SJSA1 (cell line): ENCODE measurements at regions not wholly inside any gene's neighbourhood (a gene's known extent, or its start where the extent isn't known, plus 50 kb on each side); places are given as distances from the start of the nearest gene placed in this dataset.

Source experiments
- DNase-seq, 2 experiments: peaks; one replicate each; pipeline ENCODE4 v3.0.0-alpha.2; 2015 to 2020; ENCODE audit warnings: low spot score in 2 of 2, low read depth in 1 of 2
- H3K27ac ChIP-seq: fragments of 250-450 bp; sonication (Bioruptor Pico); 2 replicates; pipeline ENCODE4 v1.5.1; 2020; ENCODE audit warnings: mild to moderate bottlenecking, moderate library complexity
- H3K27me3 ChIP-seq: fragments of 250-450 bp; sonication (Bioruptor Pico); replicated peaks from 2 replicates; pipeline ENCODE4 v1.5.1; 2020; ENCODE audit warnings: mild to moderate bottlenecking, moderate library complexity
- H3K36me3 ChIP-seq: fragments of 250-450 bp; sonication (Bioruptor Pico); 2 replicates; pipeline ENCODE4 v1.5.1; 2020; ENCODE audit warnings: mild to moderate bottlenecking
- H3K4me1 ChIP-seq: fragments of 250-450 bp; sonication (Bioruptor Pico); replicated peaks from 2 replicates; pipeline ENCODE4 v1.6.1; 2021; ENCODE audit warnings: mild to moderate bottlenecking
- H3K4me3 ChIP-seq: fragments of 250-450 bp; sonication (Bioruptor Pico); 2 replicates; pipeline ENCODE4 v1.5.1; 2020; ENCODE audit warnings: mild to moderate bottlenecking
- H3K9me3 ChIP-seq: fragments of 250-450 bp; sonication (Bioruptor Pico); replicated peaks from 2 replicates; pipeline ENCODE4 v1.5.1; 2020; ENCODE audit warnings: mild to moderate bottlenecking

- H3K4me3 ChIP-seq = no peak overlapping the region
- DNase-seq = no peak
- no peaks in the 10 kb centered on the region for H3K36me3 ChIP-seq
- peaks cover 19% of the 10 kb centered on the region for H3K27me3 ChIP-seq
- no peaks in the 10 kb centered on the region for H3K9me3 ChIP-seq
- no peaks in the 10 kb centered on the region for H3K4me1 ChIP-seq
- no peak overlapping the region for H3K27ac ChIP-seq
These were observed 251.8 kb upstream of the NFE2L3 start for GRCh38 chr7:25900245-25900644.

DNA sequence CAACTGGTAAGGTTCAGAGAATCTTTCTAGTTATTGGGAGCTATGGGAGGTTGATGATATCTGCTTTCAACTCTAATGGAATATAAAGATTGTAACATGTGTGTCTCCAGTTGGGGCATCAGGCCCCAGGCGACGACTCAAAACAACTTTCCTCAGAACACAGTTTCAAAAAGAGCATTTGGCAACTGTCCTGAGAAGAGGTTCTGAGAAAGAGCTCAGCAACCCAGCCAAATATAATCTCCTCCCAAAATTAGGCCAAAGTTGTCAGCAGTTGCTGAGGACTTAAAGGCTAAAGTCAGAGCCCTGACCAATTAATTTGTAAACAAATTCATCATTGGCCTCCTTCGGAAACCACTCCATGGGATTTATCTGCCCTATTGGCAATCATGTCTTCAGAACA lies 251.1 kb upstream of the NFE2L3 start:
- H3K9me3 ChIP-seq = no peaks in the 10 kb centered on the region
- H3K36me3 ChIP-seq = no peaks in the 10 kb centered on the region
- DNase-seq = no peak
- no peak overlapping the region for H3K4me3 ChIP-seq
- no peak overlapping the region for H3K27ac ChIP-seq
- no peaks in the 10 kb centered on the region for H3K4me1 ChIP-seq
- peaks cover 19% of the 10 kb centered on the region for H3K27me3 ChIP-seq

- DNase-seq = no peak
- no peaks in the 10 kb centered on the region for H3K4me1 ChIP-seq
- peaks cover 11% of the 10 kb centered on the region for H3K27me3 ChIP-seq
- H3K9me3 ChIP-seq = no peaks in the 10 kb centered on the region
- H3K36me3 ChIP-seq = no peaks in the 10 kb centered on the region
- H3K4me3 ChIP-seq = no peak overlapping the region
- H3K27ac ChIP-seq = no peak overlapping the region
These were observed 250.3 kb upstream of the NFE2L3 start for GRCh38 chr7:25901658-25902057.

- Histone ChIP-seq H3K9me3 (no peaks in the 10 kb centered on the region), H3K27me3 (peaks cover 9% of the 10 kb centered on the region), H3K4me3 (no peak overlapping the region), H3K27ac (no peak overlapping the region), H3K4me1 (no peaks in the 10 kb centered on the region), H3K36me3 (no peaks in the 10 kb centered on the region)
- no peak for DNase-seq
These were observed 246.0 kb upstream of the NFE2L3 start for GRCh38 chr7:25906003-25906402.

GRCh38 chr7:25906760-25907159 lies 245.2 kb upstream of the NFE2L3 start:
- Histone ChIP-seq H3K27me3 (peaks cover 9% of the 10 kb centered on the region), H3K4me1 (no peaks in the 10 kb centered on the region), H3K9me3 (no peaks in the 10 kb centered on the region), H3K4me3 (no peak overlapping the region), H3K27ac (no peak overlapping the region), H3K36me3 (no peaks in the 10 kb centered on the region)
- no peak for DNase-seq

GRCh38 chr7:25907214-25907613 lies 244.8 kb upstream of the NFE2L3 start:
- no peak for DNase-seq
- no peaks in the 10 kb centered on the region for H3K4me1 ChIP-seq

DNA sequence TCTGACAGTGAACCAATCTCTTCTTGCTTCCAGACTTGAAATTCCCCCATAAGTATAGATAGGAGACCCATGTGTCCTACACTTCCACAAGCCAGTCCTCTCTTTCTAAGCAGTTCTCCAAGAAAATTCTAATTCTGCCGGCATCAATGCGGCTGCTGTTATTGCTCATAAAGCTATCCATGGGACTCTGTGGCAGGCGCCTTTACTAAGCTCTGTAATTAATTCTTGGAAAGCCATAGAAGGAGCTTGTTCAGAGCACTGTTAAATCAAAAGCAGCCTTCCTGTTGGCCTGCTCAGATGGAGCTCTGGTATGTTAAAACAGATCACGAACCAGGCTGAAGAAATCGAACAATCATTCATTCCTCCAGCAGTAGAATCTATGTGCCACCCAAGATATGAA lies 244.3 kb upstream of the NFE2L3 start:
- H3K4me1 ChIP-seq = no peaks in the 10 kb centered on the region
- no peak overlapping the region for H3K27ac ChIP-seq
- no peak overlapping the region for H3K4me3 ChIP-seq
- no peak for DNase-seq
- H3K9me3 ChIP-seq = no peaks in the 10 kb centered on the region
- H3K36me3 ChIP-seq = no peaks in the 10 kb centered on the region
- H3K27me3 ChIP-seq = peaks cover 9% of the 10 kb centered on the region

More at GRCh38 chr7:25907214-25907613, 244.8 kb upstream of the NFE2L3 start:
- no peak overlapping the region for H3K27ac ChIP-seq
- no peaks in the 10 kb centered on the region for H3K36me3 ChIP-seq
- H3K9me3 ChIP-seq = no peaks in the 10 kb centered on the region
- H3K27me3 ChIP-seq = peaks cover 9% of the 10 kb centered on the region
- H3K4me3 ChIP-seq = no peak overlapping the region

- Histone ChIP-seq H3K9me3 (no peaks in the 10 kb centered on the region), H3K27ac (no peak overlapping the region), H3K4me1 (no peaks in the 10 kb centered on the region), H3K27me3 (peaks cover 10% of the 10 kb centered on the region), H3K4me3 (no peak overlapping the region), H3K36me3 (no peaks in the 10 kb centered on the region)
- DNase-seq = no peak
These were observed 243.6 kb upstream of the NFE2L3 start for GRCh38 chr7:25908154-25908949.

DNA sequence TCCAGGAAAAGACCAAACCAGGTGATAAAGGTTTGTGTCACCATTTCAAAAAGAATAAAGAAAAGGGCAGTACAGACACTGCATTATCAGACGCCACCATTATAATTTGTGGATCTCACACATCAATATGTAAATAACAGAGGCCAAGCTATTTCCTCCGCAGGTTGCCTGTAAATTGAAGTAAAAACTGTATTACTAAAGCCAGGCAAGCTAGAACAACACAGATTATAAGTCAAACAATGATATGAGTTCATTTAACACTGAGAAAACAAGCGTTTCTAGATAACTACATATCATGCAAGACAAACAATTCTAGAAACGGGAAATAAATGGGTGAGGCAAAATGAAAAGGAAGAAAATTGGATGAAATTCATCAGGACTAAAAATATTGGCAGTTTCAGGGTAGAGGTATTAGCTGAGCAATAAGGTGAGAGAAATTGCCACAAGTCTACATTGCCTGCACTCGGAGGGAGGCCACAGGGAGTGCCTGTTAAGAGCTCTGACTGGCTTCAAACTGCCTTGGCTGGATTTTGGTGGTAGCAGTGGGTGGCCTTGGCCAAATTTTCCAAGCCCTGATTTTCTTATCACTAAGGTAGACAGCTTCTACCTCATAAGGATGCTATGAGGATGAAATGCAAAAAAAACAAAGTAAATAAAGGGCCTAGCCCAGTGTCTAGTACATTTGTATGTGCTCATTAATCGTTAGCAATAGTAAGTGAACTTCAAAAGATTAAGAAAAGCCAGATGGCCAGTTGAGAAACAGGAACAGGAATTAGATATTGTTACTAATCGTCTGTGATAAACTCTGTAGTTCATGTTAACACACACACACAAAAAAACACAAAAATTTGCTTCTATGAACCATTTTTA lies 240.0 kb upstream of the NFE2L3 start:
- no peaks in the 10 kb centered on the region for H3K4me1 ChIP-seq
- H3K9me3 ChIP-seq = no peaks in the 10 kb centered on the region
- H3K27me3 ChIP-seq = peaks cover 15% of the 10 kb centered on the region
- no peak overlapping the region for H3K27ac ChIP-seq
- DNase-seq = no peak
- H3K4me3 ChIP-seq = no peak overlapping the region
- no peaks in the 10 kb centered on the region for H3K36me3 ChIP-seq

DNA sequence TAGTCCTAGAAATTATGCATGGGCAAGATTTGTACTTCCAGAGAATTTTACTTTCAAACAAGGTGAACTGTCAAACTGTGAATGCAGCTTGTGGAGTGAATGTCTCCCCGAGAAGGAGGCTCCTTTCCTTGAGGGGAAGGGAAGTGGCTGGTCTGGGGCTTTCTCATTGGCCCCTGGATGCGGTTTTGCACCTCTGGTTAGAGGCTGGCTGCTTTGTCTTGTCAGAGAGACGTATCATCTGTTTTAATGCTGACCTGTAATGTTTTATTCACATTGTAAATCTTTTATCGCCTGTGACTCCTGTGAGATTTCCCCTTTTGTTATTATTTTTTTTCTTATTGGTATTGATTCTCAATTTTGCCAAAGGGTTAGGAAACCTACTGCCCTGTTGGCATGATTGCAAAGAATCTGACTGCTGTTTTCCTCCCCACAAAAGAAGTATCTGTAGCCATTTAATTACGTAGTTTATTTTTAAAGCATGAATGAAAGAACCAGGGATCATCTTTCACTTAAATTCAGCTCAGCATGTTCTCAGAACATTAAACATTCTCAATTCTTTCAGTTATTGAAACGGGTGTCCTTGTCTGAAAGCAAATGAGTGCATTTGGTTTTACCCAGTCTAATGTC lies 238.3 kb upstream of the NFE2L3 start:
- peaks cover 15% of the 10 kb centered on the region for H3K27me3 ChIP-seq
- no peaks in the 10 kb centered on the region for H3K36me3 ChIP-seq
- no peaks in the 10 kb centered on the region for H3K9me3 ChIP-seq
- H3K27ac ChIP-seq = no peak overlapping the region
- DNase-seq = no peak
- no peaks in the 10 kb centered on the region for H3K4me1 ChIP-seq
- no peak overlapping the region for H3K4me3 ChIP-seq

DNA sequence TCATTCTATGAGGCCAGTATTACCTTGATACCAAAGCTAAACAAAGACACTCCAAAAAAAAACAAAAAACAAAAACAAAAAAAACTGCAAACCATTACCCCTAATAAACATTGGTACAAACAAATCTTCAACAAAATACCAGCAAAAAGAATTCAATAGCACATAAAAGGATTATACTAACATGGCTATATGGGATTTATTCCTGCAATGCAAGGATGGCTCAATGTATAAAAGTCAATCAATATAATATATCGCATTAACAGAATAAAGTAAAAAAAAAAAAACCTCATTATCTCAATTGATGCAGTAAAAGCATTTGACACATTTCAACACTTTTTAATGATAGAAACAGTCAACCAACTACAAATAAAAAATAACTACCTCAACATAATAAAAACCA lies 233.3 kb upstream of the NFE2L3 start:
- Histone ChIP-seq H3K9me3 (no peaks in the 10 kb centered on the region), H3K27me3 (peaks cover 7% of the 10 kb centered on the region; the same call in 1 of the 2 replicates), H3K36me3 (no peaks in the 10 kb centered on the region), H3K27ac (no peak overlapping the region), H3K4me3 (no peak overlapping the region), H3K4me1 (no peaks in the 10 kb centered on the region)
- DNase-seq = no peak

- Histone ChIP-seq H3K27me3 (no peaks in the 10 kb centered on the region), H3K4me3 (no peak overlapping the region), H3K36me3 (no peaks in the 10 kb centered on the region), H3K9me3 (no peaks in the 10 kb centered on the region; the same call in 1 of the 2 replicates), H3K27ac (no peak overlapping the region), H3K4me1 (no peaks in the 10 kb centered on the region)
- no peak for DNase-seq
These were observed 229.7 kb upstream of the NFE2L3 start for GRCh38 chr7:25922296-25922695.

GRCh38 chr7:25923741-25924460 lies 228.1 kb upstream of the NFE2L3 start:
- Histone ChIP-seq H3K4me3 (no peak overlapping the region), H3K27me3 (no peaks in the 10 kb centered on the region), H3K36me3 (no peaks in the 10 kb centered on the region), H3K9me3 (no peaks in the 10 kb centered on the region; the same call in 1 of the 2 replicates), H3K27ac (no peak overlapping the region), H3K4me1 (no peaks in the 10 kb centered on the region)
- DNase-seq = no peak
